ENCODE measurements at regions not wholly inside any gene's neighbourhood (a gene's known extent, or its start where the extent isn't known, plus 50 kb on each side); places are given as distances from the start of the nearest gene placed in this dataset.

DNA sequence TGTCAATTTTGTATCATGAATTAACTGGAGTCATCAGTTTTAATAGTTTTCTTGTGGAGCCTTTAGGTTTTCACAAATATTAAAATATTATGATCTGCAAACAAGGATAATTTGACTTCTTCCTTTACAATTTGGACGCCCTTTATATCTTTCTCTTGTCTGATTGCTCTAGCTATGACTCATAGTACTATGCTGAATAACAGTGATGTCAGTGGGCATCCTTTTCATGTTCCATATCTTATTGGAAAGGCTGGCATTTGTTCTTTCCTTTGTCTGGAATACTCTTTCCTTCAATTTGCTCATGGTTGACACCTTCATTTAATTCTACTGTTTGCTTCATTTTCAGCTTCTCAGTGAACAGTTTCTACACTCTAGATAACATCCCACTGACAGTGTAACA lies 1129.3 kb downstream of the SLITRK5 start:
- in situ Hi-C loops (cut with HindIII; ENCODE audit: low sequenced_read_pairs) = no loop called here
- no peak overlapping the region for H3K4me3 ChIP-seq (ENCODE audit: low read depth, low read length)
- no peak for DNase-seq (ENCODE audit: low read depth, low spot score)
- TF ChIP-seq, protein P1, sequence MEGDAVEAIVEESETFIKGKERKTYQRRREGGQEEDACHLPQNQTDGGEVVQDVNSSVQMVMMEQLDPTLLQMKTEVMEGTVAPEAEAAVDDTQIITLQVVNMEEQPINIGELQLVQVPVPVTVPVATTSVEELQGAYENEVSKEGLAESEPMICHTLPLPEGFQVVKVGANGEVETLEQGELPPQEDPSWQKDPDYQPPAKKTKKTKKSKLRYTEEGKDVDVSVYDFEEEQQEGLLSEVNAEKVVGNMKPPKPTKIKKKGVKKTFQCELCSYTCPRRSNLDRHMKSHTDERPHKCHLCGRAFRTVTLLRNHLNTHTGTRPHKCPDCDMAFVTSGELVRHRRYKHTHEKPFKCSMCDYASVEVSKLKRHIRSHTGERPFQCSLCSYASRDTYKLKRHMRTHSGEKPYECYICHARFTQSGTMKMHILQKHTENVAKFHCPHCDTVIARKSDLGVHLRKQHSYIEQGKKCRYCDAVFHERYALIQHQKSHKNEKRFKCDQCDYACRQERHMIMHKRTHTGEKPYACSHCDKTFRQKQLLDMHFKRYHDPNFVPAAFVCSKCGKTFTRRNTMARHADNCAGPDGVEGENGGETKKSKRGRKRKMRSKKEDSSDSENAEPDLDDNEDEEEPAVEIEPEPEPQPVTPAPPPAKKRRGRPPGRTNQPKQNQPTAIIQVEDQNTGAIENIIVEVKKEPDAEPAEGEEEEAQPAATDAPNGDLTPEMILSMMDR (IDR thresholded peaks at IDR 0.05; ENCODE audit: low read depth, low read length) = no peak

DNA sequence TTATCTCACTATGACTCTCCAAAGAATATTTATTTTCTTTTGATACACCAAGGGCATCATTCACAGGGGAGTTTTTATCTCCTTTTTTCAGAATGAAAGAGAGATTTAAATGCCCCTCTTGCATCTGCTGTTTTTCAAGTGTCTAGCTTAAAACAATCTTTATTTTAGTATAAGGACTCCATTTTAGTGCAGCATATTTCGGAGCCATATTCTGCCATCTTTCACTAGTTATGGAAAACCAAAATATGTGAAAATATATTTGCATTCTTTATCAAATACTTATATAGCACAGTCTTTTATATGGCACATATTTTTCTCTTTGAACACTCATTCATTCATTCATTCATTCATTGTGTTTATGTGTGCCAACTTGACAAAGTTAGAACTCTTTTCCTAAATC lies 1130.2 kb downstream of the SLITRK5 start:
- in situ Hi-C loops (cut with HindIII; ENCODE audit: low sequenced_read_pairs) = no loop called here
- TF ChIP-seq, protein P1 (IDR thresholded peaks at IDR 0.05; ENCODE audit: low read depth, low read length) = no peak
- no peak for DNase-seq (ENCODE audit: low read depth, low spot score)
- H3K4me3 ChIP-seq (ENCODE audit: low read depth, low read length) = no peak overlapping the region

DNA sequence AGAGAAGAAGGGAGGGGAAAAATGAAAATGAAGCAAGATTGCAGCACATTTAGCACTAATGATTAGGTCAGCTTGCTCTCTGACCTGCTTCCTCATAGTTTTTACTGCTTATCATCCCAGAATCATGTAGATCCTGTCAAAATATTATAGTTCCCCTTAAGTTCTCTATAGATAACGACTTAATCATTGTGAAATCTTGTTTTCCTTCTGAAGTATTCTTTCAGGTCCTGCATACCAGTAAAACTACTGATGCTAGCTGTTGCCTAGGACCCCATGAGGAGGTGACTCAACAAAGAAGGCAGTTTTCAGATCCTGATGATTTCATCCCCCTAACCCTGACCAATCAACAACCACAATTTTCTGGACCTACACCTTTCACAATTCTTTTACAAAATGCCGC lies 1131.7 kb downstream of the SLITRK5 start:
- no peak for DNase-seq (ENCODE audit: low read depth, low spot score)
- in situ Hi-C loops (cut with HindIII; ENCODE audit: low sequenced_read_pairs) = no loop called here
- TF ChIP-seq, protein P1 (IDR thresholded peaks at IDR 0.05; ENCODE audit: low read depth, low read length) = no peak
- no peak overlapping the region for H3K4me3 ChIP-seq (ENCODE audit: low read depth, low read length)

DNA sequence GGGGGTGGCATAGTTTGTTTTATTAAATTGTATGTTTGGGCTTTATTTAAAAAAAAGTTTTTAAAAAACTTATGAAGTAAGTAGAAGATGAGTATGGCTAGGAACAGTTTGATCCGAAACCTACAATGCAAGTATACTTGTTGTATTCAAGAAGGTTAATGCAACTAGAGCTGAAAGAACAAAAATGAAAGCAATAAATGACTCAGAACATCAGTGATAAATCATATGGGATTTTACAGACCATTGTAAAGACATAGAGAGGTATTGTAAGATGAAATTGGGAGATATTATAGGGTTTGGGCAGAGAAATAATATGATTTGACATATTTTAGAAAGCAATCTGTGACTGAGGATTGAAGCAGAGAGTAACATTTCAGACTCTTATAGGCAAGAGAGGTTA lies 1135.3 kb downstream of the SLITRK5 start:
- DNase-seq (ENCODE audit: low read depth, low spot score) = no peak
- TF ChIP-seq, protein P1 (IDR thresholded peaks at IDR 0.05; ENCODE audit: low read depth, low read length) = no peak
- in situ Hi-C loops (cut with HindIII; ENCODE audit: low sequenced_read_pairs) = no loop called here
- no peak overlapping the region for H3K4me3 ChIP-seq (ENCODE audit: low read depth, low read length)

DNA sequence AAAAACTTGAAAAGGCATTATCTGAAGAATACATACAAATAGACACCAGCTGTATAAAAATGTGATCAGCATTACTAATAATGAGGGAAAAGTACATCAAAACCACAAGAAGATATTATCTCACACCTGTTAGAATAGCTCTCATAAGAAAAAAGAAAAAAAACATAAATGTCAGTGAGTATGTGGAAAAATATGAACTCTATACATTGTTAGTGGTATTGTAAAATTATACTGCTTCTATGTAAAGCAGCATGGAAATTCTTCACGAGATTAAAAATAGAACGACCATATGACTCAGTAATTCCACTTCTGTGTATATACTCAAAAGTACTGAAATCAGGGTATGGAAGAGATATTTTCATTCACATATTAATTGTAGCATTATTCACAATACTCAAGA lies 1146.4 kb downstream of the SLITRK5 start:
- in situ Hi-C loops (cut with HindIII; ENCODE audit: low sequenced_read_pairs) = no loop called here
- TF ChIP-seq, protein P1 (IDR thresholded peaks at IDR 0.05; ENCODE audit: low read depth, low read length) = no peak
- H3K4me3 ChIP-seq (ENCODE audit: low read depth, low read length) = no peak overlapping the region
- DNase-seq (ENCODE audit: low read depth, low spot score) = no peak

DNA sequence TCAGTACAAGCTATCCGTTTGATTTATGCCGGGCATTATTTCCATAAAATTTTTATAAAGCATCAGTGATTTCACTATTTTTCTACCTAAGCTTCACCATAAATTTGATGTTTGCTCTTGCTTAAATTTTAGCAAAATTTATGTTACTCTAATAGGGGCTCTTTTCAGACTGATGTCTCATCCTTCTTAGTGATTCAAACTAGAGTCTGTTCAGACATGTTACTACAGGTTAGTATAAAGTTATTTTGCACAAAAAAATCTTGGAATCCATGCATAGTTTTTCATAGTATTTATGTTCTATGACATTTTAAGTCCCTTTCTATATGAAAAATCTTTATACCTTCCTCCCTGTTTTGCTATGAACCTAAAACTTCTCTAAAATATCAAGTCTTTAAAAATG lies 1151.9 kb downstream of the SLITRK5 start:
- TF ChIP-seq, protein P1 (IDR thresholded peaks at IDR 0.05; ENCODE audit: low read depth, low read length) = no peak
- no peak for DNase-seq (ENCODE audit: low read depth, low spot score)
- in situ Hi-C loops (cut with HindIII; ENCODE audit: low sequenced_read_pairs) = no loop called here
- H3K4me3 ChIP-seq (ENCODE audit: low read depth, low read length) = no peak overlapping the region

DNA sequence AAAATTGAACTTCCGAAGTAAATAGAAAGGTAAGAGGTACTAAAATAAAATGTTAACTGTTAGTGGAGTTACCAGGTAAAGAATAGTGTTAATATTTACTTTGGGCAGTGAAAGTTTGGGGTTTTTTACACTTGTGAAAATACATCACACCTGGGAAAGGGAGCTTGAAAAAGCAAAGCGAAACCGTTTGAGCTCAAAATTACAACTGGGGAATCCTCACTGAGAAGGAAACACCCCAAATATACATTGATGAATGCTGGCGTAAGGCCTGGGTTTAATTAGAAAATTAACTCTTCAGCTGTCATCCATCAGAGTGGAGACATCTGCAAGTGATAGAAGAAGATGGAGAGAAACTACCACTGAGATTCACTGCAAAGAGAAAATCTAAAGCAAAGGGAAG lies 1153.0 kb downstream of the SLITRK5 start:
- no peak overlapping the region for H3K4me3 ChIP-seq (ENCODE audit: low read depth, low read length)
- TF ChIP-seq, protein P1 (IDR thresholded peaks at IDR 0.05; ENCODE audit: low read depth, low read length) = no peak
- no peak for DNase-seq (ENCODE audit: low read depth, low spot score)
- in situ Hi-C loops (cut with HindIII; ENCODE audit: low sequenced_read_pairs) = no loop called here

Data from astrocyte of the spinal cord (primary cell).